HG02623 (cell line): ENCODE measurements at regions not wholly inside any gene's neighbourhood (a gene's known extent, or its start where the extent isn't known, plus 50 kb on each side); places are given as distances from the start of the nearest gene placed in this dataset.

Source experiments
- ATAC-seq: cut with Tn5 transposase; IDR thresholded peaks from one replicate; pipeline ENCODE4 v1.9.1; 2021; ENCODE audit warnings: moderate library complexity; ENCODE audit not compliant: unreplicated experiment

DNA sequence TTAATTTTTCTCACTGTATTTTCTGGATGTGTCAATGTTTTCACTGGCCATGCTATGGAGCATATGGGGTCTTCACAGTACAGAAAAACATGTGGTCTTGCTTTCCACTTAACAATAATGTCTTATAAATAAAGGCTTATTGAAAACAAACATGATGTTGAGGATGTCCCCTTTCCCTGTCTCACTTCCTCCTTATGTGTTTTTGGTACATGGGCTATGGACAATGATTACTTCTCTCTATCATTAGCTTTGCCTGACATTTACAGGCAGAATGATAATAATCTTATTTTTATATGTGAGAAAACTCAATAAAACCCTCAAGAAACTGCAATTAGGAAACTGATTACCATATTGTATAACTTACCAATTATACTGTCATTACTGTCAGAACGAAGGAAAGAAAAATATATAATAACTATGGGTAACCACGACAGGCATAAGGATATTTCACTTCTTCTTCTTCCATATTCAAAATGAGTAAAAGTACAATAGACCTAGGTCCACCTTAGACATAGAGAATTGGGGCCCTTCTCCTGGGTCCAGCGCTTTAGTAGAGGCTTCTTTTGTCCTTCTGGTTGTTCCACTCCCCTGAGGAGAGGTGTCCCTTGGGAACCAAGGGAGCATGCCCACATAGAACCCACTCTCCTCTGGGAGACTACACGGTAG lies 375.0 kb downstream of the MAN2A1 start:
- ATAC-seq: no peak

DNA sequence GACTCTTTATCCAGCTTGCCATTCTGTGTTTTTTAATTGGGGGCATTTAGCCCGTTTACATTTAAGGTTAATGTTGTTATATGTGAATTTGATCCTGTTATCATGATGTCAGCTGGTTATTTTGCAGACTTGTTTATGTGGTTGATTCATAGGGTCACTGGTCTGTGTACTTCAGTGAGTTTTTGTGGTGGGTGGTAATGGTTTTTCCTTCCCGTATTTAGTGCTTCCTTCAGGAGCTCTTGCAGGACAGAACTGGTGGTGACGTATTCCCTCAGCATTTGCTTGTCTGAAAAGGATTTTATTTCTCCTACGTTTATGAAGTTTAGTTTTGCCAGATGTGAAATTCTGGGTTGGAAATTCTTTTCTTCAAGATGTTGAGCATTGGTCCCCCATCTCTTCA lies 381.1 kb downstream of the MAN2A1 start:
- ATAC-seq: no peak

DNA sequence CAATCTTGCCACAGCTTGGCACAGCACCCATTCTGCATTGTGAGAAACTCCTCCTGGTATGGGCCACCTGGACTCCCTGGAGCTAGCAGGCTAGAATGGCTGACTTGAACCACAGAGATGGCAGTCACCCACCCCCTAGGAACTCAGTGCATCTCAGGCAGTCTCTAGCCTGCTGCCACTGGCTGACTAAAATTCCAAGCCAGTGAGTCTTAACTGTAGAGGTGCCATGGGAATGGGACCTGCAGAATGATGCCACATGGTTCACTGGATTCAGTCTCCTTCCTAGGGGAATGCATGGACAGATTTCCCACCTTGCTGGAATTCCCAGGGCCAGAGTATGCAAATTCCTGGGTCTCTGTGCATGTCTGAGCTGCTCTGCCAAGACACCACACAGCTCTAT lies 382.9 kb downstream of the MAN2A1 start:
- no peak for ATAC-seq

DNA sequence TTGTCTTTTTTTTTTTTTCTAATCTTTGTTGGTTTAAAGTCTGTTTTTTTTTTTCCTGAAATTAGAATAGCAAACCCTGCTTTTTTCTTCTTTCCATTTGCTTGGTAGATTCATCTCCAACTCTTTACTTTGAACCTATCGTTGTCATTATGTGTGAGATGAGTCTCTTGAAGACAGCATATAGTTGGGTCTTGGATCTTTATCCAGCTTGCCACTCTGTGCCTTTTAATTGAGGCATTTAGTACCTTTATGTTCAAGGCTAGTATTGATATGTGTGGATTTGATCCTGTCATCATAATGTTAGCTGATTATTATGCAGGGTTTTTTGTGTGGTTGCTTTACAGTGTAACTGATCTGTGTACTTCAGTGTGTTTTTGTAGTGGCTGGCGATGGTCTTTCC lies 383.8 kb downstream of the MAN2A1 start:
- no peak for ATAC-seq

DNA sequence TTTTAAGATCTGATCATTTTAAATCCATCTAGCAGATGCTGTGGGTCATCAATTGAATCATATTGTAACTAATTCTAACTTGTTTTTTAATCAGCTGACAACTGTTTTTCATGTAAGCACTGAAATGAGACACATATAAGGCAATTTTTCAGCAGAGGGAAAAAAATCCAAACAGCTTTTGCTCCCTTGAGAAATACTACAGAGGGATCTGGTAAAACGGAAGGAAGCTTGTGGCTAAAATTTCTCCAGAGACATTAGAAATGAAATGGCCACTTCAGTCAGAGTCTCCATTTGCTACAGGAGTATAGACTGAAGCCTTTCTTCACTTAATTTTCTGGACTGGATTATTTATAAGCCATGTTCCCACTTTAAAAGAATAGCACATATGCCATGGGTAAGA lies 385.9 kb downstream of the MAN2A1 start:
- ATAC-seq: no peak

DNA sequence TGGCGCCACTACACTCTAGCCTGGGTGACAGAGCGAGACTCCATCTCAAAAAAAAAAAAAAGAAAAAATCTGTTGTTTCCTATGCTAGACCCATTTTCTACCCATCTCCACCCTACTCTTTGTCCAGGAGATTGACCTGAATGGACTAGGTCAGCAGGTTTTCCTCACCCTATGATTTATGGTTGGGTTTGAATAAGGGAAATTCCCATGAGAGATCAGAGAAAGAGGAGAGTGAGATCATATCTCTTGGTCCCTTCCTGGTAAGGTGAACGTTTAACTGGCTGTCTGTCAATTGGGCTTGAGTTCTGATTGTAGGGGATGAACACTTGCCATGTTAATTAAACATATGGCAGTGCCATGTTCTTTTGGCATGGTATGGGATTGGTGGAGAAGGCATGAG lies 387.4 kb downstream of the MAN2A1 start:
- no peak for ATAC-seq

DNA sequence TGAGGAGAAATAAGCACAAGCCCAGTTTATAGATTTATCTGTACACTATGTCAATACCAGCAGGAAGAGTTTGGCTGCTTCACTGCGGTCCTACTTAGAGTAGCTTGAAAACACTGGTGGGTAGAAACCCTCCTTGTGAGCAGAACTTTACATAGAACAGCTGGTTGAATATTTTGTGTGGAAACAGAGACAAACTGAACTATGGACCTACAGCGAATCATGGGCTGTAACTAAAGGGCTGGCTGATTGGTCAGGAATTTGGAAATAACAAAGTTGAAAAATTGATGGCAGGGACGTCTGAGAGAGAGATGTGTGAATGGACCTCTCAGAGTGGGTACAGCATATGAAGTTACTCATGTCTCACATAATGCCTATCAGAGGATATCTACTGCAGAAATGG lies 392.5 kb downstream of the MAN2A1 start:
- no peak for ATAC-seq

DNA sequence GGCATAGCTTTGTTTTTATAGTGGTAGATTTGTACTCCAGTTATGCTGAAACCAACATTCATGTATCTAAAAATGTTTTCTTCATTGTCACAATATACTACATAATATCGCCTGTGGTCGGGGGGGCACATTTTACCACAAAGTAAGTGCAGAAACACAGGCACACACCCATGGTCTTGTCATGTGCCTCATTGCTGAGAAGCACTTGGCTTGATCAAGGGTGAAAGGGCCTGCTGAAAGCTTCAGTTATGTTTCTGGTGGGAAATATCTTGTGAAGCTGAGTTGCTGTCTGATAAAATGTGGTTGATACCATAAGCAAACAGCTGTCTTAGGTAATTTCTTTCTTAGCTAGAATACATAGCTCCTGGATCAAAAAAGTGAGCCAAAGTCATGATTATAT lies 393.1 kb downstream of the MAN2A1 start:
- ATAC-seq: no peak

DNA sequence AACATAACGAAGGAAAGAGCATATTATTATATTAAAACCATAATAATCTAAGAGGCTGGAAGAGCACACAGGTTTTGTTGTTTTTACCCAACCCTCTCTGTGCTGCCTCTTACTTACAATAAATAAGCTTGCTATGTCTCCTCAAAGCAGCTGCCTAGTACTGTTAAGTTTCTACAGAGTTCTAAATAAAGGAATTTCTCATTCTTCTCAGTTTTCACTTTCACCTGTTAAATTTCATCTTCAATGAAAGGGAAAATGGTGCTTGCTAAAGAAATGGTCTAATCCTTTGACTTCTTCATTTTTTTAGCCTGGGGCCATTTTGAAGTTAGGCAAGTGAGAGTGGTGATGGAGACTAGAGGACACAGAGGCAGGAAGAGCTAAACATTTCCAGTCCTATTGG lies 396.1 kb downstream of the MAN2A1 start:
- ATAC-seq: no peak

DNA sequence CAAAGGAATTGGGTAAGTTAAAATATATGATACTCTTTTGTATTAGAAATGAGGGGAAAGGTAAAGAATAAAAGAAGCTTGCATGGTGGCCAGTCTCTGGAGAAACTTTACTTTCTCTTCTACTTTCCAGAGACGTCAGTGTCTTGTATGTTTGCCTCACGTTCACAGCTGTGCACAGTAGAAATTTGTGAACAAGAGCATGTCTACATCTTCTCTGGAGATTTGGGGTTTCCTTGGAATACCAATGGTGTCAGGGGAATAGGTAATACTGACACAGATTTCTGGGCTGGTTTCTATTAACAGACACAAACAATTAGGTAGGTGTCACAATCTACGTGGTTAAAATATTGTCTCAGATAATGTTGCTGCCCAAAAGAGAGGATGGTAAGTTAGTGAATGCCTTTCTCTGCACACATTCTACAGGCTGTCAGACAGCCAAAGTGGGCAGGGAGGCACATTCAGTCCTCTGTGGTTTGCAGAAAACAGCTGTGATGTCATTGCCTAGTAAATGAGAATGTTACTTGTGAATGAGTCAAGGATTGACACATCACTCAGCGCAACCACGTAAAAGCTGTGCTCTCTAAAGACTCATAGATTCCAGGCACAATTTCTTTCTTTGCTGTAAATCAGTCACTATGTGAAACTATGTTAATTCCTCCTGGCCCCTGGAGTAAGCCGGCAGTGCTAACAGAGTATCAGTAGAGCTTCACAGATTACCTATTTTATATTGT lies 397.1 kb downstream of the MAN2A1 start:
- no peak for ATAC-seq

DNA sequence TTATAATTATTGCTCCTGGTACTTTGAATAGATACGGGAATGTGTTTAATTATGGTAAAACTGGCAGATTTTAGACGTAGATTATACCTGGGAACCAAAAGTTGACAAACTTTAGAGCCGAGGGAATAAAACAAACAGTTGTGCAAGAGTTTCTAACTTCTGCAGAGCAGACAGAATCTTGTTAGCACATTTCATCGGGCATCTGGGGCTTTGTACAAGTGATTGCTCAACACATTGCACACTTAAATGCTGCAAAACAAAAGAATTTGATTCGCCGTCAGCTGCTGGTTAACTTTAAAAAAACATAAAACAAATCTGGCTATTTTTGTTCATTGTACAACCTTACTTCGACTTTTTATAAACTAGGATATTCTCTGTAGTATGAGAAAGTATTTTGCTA lies 398.1 kb downstream of the MAN2A1 start:
- no peak for ATAC-seq

DNA sequence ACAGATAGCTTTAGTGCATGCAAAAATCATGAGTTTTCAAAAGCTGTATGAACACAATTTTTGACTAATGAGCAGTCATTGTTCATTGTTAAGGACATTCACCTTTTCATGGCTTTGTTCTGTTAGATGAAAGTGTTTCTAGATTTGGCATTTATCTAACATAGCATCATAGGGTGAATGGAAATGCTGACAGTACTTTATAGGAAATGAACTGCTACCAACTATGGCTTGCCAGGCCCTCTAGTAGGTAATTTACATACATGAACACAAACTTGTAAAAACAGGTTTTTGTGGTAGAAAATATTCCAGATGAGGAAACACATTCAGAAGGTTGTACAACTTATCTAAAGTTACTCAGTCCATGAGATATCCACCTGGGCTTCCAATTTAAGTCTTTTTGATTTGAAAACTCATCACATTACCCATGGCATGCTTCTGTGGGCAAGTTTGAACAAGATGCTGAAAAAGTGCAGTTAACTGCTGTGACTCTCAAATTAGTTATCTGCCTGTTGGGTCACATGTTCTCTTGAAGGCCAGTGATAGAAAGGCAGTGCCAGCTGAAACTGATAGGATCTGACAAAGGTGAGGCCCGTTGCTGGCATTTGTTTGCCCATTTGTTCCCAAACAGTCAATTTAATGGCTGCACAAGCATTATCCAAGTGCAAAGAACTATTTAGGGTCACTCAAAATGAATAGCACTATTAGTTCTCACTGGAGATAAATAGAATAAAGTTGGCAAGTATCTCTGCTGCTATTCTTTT lies 399.1 kb downstream of the MAN2A1 start:
- ATAC-seq: no peak

DNA sequence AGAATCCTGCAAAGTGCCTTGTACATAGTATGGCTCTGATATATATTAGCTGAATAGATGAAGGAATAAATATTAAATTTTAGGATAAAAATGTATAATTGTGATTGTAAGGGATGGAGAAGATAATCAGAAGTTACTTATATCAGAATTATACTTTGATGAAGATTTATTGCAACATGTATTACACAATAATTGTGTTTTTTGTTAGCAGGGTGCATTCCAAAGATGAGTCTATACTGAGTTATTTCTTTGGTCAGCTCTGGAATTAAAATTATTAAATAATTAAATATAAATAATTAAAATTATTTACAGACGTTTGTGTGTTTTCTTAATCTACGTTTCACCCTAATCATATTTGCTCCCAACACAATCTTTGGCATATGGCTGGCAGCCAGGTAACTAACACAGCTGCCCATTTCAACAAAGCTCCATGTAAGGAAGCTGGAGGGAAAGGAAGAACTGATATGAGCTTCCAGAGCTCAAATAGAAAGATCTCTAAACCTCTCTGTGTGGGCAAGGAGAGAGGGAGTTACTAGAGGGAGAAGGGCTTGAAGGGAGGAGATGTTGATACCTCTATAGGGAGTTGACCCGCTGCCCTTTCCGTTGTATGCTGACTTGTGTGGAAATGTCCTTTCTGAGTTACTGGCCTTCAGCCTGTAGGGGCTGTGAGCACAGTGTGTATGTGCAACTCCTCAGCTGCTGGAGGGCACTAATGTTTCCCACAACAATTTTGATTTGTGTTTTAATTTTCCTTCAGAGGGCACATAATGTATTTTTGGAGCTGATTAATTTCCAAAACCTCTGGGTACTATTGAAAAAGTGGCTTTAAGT lies 403.4 kb downstream of the MAN2A1 start:
- no peak for ATAC-seq

DNA sequence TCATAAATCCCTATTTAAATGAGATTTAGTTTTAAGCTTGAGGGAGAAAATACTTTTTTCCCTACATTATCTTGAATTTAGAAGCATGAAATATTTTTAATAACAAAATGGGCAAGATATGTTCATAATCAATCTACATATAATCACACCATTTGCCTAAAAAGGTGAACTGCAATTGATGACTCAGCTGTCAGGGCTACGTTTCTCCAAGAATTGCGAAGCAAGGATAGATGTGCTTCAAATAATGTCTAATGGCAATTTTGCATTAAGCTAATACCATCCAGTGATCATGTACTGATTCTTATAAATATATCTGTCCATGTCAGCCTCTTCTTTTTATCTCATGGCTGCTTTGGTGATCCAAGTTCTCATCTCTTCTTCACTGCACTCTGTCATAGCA lies 404.4 kb downstream of the MAN2A1 start:
- no peak for ATAC-seq

DNA sequence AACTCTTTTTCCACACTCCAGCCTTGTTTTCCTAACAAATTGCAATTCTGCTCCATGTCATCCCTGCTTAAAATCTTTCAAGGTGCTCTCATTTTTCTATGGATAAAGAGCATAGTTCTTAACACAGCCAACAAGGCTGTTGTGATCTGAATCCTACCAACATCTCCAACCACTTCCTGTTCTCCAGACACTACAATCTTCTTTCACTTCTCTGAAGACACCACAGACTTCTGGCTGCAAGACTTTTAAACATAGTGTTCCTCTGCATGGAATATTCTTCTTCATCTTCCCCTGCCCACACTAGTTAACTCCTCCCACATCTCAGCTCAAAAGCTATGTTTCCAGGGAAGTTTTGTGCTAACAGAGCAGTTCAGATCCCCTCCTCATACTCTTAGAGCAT lies 404.8 kb downstream of the MAN2A1 start:
- no peak for ATAC-seq

DNA sequence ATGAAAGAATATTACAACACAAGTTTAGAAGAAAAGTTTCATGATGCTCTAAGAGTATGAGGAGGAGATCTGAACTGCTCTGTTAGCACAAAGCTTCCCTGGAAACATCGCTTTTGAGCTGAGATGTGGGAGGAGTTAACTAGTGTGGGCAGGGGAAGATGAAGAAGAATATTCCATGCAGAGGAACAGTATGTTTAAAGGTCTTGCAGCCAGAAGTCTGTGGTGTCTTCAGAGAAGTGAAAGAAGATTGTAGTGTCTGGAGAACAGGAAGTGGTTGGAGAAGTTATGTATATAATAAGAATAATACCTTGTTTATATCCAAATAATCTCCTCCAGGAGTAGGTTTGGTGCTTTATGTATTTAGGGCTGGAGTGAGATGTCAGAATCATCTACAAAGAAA lies 406.7 kb downstream of the MAN2A1 start:
- no peak for ATAC-seq

DNA sequence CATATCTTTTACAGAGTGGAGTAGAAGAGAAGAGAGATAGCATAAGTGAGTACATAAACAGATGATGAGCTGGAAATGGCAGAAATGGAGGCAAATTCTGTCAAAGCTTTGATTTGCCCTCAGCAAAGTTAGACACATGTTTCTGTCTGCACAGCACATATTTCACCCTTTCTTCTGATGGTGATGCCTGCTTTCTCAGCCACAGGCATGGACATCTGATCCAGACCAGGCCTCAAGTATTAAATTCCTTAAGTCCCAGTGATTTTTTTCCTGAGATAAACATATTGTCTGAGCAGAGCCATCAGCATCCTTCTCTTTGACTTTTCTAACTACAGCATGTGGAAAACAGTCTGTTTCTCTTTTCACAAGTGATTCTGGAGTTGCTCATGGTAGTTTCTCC lies 409.8 kb downstream of the MAN2A1 start:
- ATAC-seq: no peak

DNA sequence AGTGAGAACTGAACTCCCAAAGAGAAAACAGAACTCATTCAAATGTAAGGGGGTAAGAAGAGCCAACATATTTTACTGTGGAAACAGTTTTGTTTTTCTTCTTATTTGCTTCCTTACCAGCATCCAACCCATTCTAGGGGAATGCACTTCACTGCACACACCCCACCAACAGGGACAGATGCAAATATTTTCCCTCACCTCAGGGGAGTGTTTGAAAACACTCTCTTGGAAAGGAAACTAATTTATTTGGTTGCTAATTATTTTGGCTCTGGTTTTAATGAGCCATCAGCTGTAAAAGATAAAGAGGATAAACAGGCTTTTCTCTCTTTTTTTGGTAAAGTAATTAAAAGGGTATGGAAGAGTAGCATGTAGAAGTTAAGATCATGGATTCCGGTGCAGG lies 413.4 kb downstream of the MAN2A1 start:
- no peak for ATAC-seq

DNA sequence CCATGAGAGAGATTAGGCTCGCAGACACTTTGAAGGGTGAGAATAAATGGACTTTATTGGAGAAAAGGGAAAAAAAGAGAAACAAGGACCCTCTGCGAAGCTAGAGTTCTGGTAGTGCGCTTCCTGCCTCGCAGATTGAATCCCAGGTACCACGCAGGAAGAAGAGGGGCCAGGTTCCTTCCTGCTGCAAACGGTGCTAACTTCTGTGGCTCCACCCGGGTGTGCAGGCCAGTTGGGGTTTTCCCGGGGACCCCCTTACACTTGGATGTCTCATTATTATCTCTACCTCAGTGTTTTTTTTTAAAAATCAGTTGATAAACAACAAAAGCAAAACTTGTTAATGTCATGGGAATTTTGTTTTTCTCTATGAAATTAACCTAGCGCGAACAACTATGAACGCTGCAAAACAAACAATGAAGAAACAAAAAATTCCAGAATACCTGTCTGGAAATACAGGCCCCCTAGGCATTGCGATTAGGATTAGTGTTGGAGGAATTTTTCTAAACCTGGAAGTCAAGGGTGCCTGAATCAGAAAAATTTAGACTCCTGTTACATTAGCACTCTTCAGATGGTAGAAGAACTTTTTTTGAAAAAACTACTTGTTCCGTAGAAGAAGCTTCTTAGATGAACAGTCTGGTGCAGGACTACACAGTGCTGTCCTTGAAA lies 414.5 kb downstream of the MAN2A1 start:
- no peak for ATAC-seq

DNA sequence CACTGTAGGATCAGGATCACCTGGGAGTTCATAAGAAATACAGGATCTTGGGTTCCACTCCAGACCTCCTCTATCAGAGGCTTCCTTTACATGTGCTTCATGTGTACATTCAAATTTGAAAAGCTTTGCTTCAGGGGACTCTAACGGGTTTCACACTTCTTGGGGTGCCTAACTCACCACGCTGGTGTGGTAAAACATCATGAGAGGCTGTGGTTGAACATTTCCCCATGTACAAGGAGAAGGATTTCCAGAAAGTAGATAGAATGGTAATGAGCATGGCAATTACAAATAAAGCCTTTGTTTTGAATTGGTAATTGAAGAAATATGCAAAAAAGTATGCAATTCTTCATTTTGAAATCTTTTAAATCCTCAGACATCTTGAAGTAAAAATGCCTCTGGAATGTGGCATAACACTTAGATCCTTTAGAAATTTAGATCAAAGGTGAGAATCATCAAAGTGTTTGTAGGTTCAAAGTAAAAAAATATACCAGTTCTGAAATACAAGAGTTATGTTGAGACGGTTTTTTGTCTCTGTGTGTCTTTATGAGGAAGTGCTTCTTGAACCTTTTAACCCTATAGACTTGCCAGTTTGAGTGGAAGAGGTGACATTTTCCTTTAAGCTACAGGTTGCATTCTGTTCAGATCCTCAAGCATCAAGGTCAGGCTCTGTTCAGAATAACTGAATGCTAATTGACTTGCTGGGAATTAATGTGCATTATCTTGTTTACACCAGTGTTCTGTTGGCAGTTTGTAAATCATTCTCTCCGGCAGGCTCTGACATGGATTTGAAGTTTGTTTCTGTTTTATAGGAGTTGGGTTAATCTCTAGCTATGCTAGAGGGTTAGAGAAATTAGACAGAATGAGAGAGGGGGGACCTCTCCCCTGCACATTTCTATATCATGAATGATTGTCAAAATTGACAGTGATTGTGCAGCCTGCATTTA lies 415.3 kb downstream of the MAN2A1 start:
- no peak for ATAC-seq
